Activated CD8-positive, alpha-beta memory T cell treated with anti-CD3 and anti-CD28 coated beads for 36 hours (primary cell): ENCODE measurements at regions not wholly inside any gene's neighbourhood (a gene's known extent, or its start where the extent isn't known, plus 50 kb on each side); places are given as distances from the start of the nearest gene placed in this dataset.

Source experiments
- CTCF ChIA-PET: fragments of 350-600 bp; sonication (Branson Sonifier 250); formaldehyde crosslinking; loops from one replicate; lab custom pipeline; 2021; ENCODE audit warnings: antibody characterized with exemption; lab: Charles Lee
- POLR2A ChIA-PET: fragments of 350-600 bp; sonication (Branson Sonifier 250); formaldehyde crosslinking; loops from one replicate; lab custom pipeline; 2021; ENCODE audit warnings: antibody characterized with exemption; lab: Charles Lee

GRCh38 chrX:39819921-39820849 is 277.6 kb downstream of the BCOR start:
- ChIA-PET CTCF (no interaction called here), POLR2A (no interaction called here)

- ChIA-PET CTCF (no interaction called here), POLR2A (no interaction called here)
Measured at GRCh38 chrX:39820938-39821708, 276.6 kb downstream of the BCOR start.

- ChIA-PET POLR2A (no interaction called here), CTCF (no interaction called here)
Measured at GRCh38 chrX:39821709-39822095, 276.1 kb downstream of the BCOR start.

GRCh38 chrX:39822133-39822748 is 275.5 kb downstream of the BCOR start:
- ChIA-PET CTCF (no interaction called here), POLR2A (no interaction called here)

- ChIA-PET POLR2A (no interaction called here), CTCF (interaction anchor here (0.6 kb wide), 1 partner anchor 13 kb away, joined by 3 read pairs; no protein-coding TSS in a partner anchor)
Measured at GRCh38 chrX:39823424-39823823, 274.3 kb downstream of the BCOR start.

- ChIA-PET POLR2A (no interaction called here), CTCF (interaction anchor here (0.6 kb wide), 1 partner anchor 12 kb away, joined by 3 read pairs; no protein-coding TSS in a partner anchor)
Measured at GRCh38 chrX:39823854-39824253, 273.9 kb downstream of the BCOR start.

- ChIA-PET CTCF (no interaction called here), POLR2A (no interaction called here)
Measured at GRCh38 chrX:39826813-39827543, 270.8 kb downstream of the BCOR start.

- CTCF ChIA-PET = no interaction called here
- POLR2A ChIA-PET = no interaction called here
Measured at GRCh38 chrX:39827951-39828350, 269.8 kb downstream of the BCOR start.

DNA sequence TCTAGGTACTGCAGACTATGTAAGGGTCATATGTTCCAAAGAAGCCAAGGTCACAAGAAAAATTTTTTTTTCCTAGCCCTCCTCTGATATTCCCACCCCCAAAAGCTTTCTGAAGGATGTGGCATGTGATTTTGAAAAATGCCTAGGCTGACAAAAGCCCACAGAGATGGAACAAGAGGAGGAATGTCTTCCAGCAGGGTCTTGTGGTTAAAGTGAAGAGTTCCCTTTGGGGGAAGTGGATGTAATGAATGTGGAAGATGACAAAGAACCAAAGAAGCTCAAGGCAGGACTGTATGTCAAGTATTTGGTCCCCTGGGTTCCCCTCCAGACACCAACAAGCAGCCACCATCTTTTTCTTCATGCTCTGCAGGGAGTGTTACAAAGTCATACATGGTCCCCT is 268.8 kb downstream of the BCOR start:
- POLR2A ChIA-PET = no interaction called here

GRCh38 chrX:39829965-39830364 is 267.8 kb downstream of the BCOR start:
- CTCF ChIA-PET = no interaction called here
- POLR2A ChIA-PET = no interaction called here

More for the DNA sequence above, 268.8 kb downstream of the BCOR start:
- CTCF ChIA-PET = no interaction called here

DNA sequence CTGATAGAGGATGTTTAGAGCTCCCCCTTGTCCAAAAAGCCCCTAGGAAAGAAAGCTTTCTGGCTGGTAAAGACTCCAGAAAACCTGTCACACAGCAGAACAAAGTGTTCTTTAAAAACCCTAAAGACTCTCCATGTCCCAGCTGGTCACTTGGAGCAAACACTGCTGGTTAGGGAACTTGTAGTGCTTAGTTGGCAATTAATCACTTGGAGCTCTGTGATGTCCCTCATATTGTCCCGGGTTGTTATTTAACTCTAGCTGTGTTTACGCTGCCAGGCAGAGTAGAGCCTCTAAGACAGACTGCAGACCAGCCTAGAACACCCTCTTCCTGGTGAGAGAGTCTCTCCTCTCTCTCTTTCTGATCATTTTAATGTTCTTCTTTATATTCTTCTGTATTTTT is 267.3 kb downstream of the BCOR start:
- CTCF ChIA-PET = no interaction called here
- POLR2A ChIA-PET = no interaction called here

DNA sequence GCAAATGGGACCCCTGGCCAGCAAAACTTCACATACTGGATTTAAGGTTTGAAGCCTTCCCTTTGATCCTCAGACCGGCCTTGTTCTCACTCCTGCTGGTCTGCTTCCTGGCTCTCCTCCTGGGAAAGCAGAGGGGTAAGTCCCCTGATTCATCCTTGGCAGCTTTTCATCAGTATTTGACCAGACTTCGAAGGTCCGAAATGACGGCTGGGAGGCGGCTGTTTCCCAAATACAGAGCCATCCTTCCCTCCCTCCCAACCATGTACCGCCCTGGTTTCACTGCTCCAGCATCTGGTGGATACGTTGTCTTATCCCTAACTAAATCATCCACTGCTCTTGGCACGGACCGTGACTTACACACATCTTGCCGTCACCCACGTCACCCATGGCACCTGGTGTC is 265.5 kb downstream of the BCOR start:
- ChIA-PET CTCF (no interaction called here), POLR2A (no interaction called here)

DNA sequence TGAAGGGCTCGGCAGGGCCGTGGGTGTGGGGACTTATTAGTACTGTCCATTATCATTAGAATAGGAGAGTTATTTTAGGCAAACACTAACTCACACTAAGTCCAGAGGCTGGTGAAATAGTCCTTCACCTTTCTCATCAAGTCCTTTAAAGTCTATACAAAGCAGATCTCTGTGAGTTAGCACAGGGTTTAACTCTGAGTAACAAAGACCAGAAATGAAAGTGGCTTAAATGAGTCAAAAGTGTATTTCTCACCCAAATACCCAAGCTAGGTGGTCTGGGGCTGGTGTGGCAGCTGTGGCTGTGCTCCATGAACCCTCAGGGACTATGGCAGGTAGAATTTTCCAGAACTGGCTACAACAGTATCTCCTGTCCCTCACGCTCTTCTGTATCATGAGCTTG is 263.2 kb downstream of the BCOR start:
- CTCF ChIA-PET = no interaction called here
- POLR2A ChIA-PET = no interaction called here

DNA sequence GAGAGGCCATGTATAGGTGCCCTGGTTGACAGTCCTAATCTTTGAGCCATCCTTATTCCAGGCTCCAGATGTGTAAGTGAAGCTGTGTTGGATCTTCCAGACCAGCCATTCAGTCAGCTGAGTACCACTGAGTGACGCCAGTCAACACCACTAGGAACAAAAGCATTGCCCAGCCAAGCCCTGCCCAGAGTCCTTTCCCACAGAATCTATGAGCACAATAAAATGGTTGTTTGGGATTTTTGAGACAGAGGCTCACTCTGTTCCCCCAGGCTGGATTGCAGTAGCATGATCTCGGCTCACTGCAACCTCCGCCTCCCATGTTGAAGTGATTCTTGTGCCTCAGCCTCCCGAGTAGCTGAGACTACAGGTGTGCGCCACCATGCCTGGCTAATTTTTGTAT is 262.5 kb downstream of the BCOR start:
- CTCF ChIA-PET = no interaction called here
- POLR2A ChIA-PET = no interaction called here

GRCh38 chrX:39835776-39836175 is 262.0 kb downstream of the BCOR start:
- ChIA-PET CTCF (interaction anchor here (0.9 kb wide), 1 partner anchor 12 kb away, joined by 3 read pairs; no protein-coding TSS in a partner anchor), POLR2A (no interaction called here)

DNA sequence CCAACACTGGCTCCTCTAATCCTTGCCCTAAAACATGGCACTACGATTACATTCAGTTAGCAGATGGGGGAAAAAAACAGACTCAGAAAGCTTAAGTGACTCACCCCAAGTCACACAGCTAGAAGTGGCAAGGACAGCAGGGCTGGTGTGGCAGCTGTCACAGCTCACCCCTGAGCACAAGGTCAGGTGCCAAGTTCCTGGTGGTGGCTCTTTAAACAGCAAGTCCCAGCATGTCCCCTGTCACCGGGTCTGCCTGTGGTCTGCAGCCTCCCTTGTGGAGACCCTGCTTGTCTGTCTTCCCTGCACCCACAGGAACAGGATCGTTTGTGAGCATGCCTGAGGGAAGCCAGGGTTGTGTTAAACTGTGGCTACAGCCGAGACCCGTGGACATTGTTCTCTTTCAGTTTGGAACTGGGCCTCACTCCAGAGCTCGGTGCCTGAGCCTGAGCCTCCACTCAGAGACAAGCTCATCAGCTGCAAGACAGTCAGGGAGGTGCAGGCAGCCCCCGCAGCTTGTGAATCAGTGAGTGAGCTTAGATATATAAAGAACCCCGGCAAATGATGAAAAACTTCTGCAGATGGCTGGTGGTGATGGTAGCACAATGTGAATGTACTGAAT is 260.8 kb downstream of the BCOR start:
- ChIA-PET POLR2A (interaction anchor here (0.6 kb wide), 1 partner anchor 177 kb away, joined by 3 read pairs; no protein-coding TSS in a partner anchor), CTCF (no interaction called here)

DNA sequence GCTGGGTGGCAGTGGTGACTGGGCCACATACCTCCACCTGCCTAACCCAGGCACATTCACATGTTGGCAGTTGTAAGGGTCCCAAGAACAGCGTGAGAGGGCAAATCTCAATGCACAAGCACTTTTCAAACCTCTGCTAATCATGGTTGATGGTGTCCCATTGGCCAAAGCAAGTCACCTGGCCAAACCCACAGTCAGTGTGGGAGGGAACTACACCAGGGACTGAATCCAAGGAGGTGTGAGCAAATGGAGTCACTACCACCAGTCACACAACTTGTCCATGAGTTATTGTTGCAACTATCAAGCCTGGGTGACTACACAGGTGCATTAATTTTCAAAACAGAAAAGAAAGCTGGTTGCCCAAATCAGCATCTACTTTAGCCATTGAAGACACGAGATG is 260.1 kb downstream of the BCOR start:
- CTCF ChIA-PET = no interaction called here
- POLR2A ChIA-PET = interaction anchor here (0.6 kb wide), 1 partner anchor 19 kb away, joined by 4 read pairs; no protein-coding TSS in a partner anchor

DNA sequence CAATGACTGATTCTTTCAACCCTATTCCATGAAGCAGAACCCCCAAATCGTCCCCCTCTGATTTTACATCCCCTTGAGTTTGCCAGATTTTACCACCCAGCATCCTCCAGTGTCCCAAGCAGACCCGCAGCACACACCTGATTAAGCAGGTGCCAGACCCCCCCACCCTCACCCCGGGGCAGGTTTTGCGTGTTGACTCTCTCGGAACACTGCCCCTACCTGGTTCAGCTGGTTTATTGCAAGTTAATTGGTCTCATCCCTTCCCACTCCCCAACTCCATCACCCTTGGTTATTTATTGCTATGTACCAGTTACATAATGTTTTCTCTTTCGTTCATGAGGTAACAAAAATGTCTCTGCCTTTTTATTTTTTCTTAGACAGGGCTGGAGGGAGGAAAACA is 258.4 kb downstream of the BCOR start:
- ChIA-PET POLR2A (interaction anchor here (1.0 kb wide), 1 partner anchor 8 kb away, joined by 3 read pairs; no protein-coding TSS in a partner anchor), CTCF (interaction anchor here (1.4 kb wide), 1 partner anchor 12 kb away, joined by 4 read pairs; no protein-coding TSS in a partner anchor)

- ChIA-PET CTCF (no interaction called here), POLR2A (no interaction called here)
Measured at GRCh38 chrX:39840133-39840532, 257.6 kb downstream of the BCOR start.
